CD14-positive monocyte (primary cell): ENCODE measurements at regions not wholly inside any gene's neighbourhood (a gene's known extent, or its start where the extent isn't known, plus 50 kb on each side); places are given as distances from the start of the nearest gene placed in this dataset.

Experiments used
- DNase-seq, 3 donors: peaks; one replicate each; pipeline ENCODE4 v3.0.0-alpha.2; 2011 to 2022
- H2AFZ ChIP-seq: 2 replicates; pipeline ENCODE4 v1.6.0; 2012; ENCODE audit warnings: mild to moderate bottlenecking, low read depth, low read length, inconsistent platforms; ENCODE audit not compliant: insufficient read depth, poor library complexity, severe bottlenecking
- H3K27ac ChIP-seq, 2 donors: 1 replicate in 1 of 2; 2 replicates in 1 of 2; pipeline ENCODE4 v1.5.1; 2012 to 2013; ENCODE audit warnings: low read length in 2 of 2, control low read depth in 1 of 2, inconsistent platforms in 1 of 2, low read depth in 1 of 2, mild to moderate bottlenecking in 1 of 2
- H3K27me3 ChIP-seq, 2 donors: one replicate each; pipeline versions ENCODE4 v1.6.0 to v1.6.1; 2011 to 2013; ENCODE audit warnings: low read length in 2 of 2; ENCODE audit not compliant: control insufficient read depth in 2 of 2, insufficient read depth in 2 of 2
- H3K36me3 ChIP-seq, 2 donors: replicated peaks in 1 of 2; 1 replicate in 1 of 2; 2 replicates in 1 of 2; pipeline versions ENCODE4 v1.5.1 to v1.6.1; 2012 to 2013; ENCODE audit warnings: low read length in 2 of 2, control low read depth in 1 of 2, inconsistent platforms in 1 of 2, mild to moderate bottlenecking in 1 of 2; ENCODE audit not compliant: insufficient read depth in 2 of 2, control insufficient read depth in 1 of 2
- H3K4me1 ChIP-seq, 2 donors: 1 replicate in 1 of 2; 2 replicates in 1 of 2; pipeline versions ENCODE4 v1.5.1 to v1.6.1; 2012 to 2013; ENCODE audit warnings: low read length in 2 of 2, control low read depth in 1 of 2, inconsistent platforms in 1 of 2, mild to moderate bottlenecking in 1 of 2, moderate library complexity in 1 of 2; ENCODE audit not compliant: insufficient read depth in 2 of 2, control insufficient read depth in 1 of 2
- H3K4me2 ChIP-seq: replicated peaks from 2 replicates; pipeline ENCODE3; 2012; ENCODE audit warnings: low read length, moderate library complexity, mild to moderate bottlenecking; ENCODE audit not compliant: poor library complexity, severe bottlenecking; ENCODE audit errors: extremely low read depth
- H3K4me3 ChIP-seq, 3 experiments: fragments of 200-600 bp in 1 of 3; sonication (generic) in 1 of 3; replicated peaks in 1 of 3; 1 replicate in 2 of 3; 2 replicates in 1 of 3; pipeline ENCODE4 v1.5.1; 2011 to 2013; ENCODE audit warnings: low read length in 3 of 3, mild to moderate bottlenecking in 3 of 3, control low read depth in 2 of 3, low read depth in 2 of 3, inconsistent platforms in 1 of 3, moderate library complexity in 1 of 3
- H3K79me2 ChIP-seq: 2 replicates; pipeline ENCODE4 v1.6.0; 2012; ENCODE audit warnings: mild to moderate bottlenecking, control low read depth, inconsistent platforms, low read length, moderate library complexity; ENCODE audit not compliant: insufficient read depth
- H3K9ac ChIP-seq: 2 replicates; pipeline ENCODE4 v1.6.0; 2017; ENCODE audit warnings: low read length, mild to moderate bottlenecking; ENCODE audit not compliant: insufficient read depth, poor library complexity, severe bottlenecking
- H3K9me3 ChIP-seq, 2 donors: replicated peaks in 1 of 2; 1 replicate in 1 of 2; 2 replicates in 1 of 2; pipeline versions ENCODE4 v1.5.1 to v1.6.1; 2012 to 2013; ENCODE audit warnings: low read length in 2 of 2, control low read depth in 1 of 2; ENCODE audit not compliant: control insufficient read depth in 1 of 2, insufficient read depth in 1 of 2
- H4K20me1 ChIP-seq: 2 replicates; pipeline ENCODE4 v1.6.0; 2012; ENCODE audit warnings: mild to moderate bottlenecking, low read length, control low read depth, moderate library complexity; ENCODE audit not compliant: insufficient read depth
- H3K27ac Mint-ChIP-seq, 7 donors: one replicate each; pipeline ENCODE4 v1.8.0; 2020; ENCODE audit warnings: mild to moderate bottlenecking in 7 of 7, mixed read lengths in 7 of 7, moderate library complexity in 6 of 7, inconsistent platforms in 2 of 7
- H3K27me3 Mint-ChIP-seq, 3 donors: one replicate each; pipeline ENCODE4 v1.8.0; 2021 to 2022; ENCODE audit warnings: low read depth in 3 of 3, mild to moderate bottlenecking in 3 of 3, mixed read lengths in 3 of 3, moderate library complexity in 3 of 3, inconsistent platforms in 1 of 3
- H3K36me3 Mint-ChIP-seq, 2 donors: one replicate each; pipeline ENCODE4 v1.8.0; 2020; ENCODE audit warnings: mixed read lengths in 2 of 2, inconsistent platforms in 1 of 2, mild to moderate bottlenecking in 1 of 2
- H3K4me1 Mint-ChIP-seq: one replicate; pipeline ENCODE4 v1.8.0; 2020; ENCODE audit warnings: mild to moderate bottlenecking, mixed read lengths
- H3K4me3 Mint-ChIP-seq, 2 donors: one replicate each; pipeline ENCODE4 v1.8.0; 2020; ENCODE audit warnings: mild to moderate bottlenecking in 2 of 2, mixed read lengths in 2 of 2, moderate library complexity in 1 of 2
- H3K9me3 Mint-ChIP-seq, 7 donors: one replicate each; pipeline ENCODE4 v1.8.0; 2020 to 2022; ENCODE audit warnings: mixed read lengths in 7 of 7, mild to moderate bottlenecking in 6 of 7, moderate library complexity in 6 of 7, inconsistent platforms in 2 of 7
- WGBS: methylation state at CpG from one replicate; pipeline ENCODE4 v1.1.5; 2013; ENCODE audit warnings: missing lambda C conversion rate; ENCODE audit not compliant: insufficient coverage; 5-methylcytosine and 5-hydroxymethylcytosine counted together
- intact Hi-C, 2 donors: fragments of 100-400 bp; cut with micrococcal nuclease; formaldehyde crosslinking; loops; one replicate each; pipeline versions ENCODE4 v1.15.0 to v1.15.1; 2023
- TF ChIP-seq, protein P1 (sequence below): fragments of 200-600 bp; IDR thresholded peaks from one replicate; pipeline ENCODE4 v1.8.0; 2022; ENCODE audit warnings: antibody characterized with exemption, mild to moderate bottlenecking

DNA sequence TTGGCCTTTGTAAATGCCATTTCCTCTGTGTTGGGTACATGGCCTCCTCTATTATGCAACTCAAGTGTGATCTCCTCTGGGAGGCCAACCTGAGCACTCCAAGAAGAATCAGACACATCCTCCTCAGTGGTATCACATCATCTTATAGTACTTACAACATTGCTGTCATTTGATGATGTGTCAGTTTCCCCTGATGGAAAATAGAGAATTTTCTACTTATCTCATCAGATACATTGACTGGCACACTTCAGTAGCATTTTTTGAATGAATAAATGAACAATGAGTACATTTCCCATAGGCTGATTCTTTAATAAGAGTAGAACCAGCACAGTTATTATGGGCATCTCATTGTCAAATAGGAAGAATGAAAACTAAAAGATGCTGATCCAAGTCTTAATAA, 86.6 kb upstream of the NXPH2 start:
- TF ChIP-seq, protein P1, sequence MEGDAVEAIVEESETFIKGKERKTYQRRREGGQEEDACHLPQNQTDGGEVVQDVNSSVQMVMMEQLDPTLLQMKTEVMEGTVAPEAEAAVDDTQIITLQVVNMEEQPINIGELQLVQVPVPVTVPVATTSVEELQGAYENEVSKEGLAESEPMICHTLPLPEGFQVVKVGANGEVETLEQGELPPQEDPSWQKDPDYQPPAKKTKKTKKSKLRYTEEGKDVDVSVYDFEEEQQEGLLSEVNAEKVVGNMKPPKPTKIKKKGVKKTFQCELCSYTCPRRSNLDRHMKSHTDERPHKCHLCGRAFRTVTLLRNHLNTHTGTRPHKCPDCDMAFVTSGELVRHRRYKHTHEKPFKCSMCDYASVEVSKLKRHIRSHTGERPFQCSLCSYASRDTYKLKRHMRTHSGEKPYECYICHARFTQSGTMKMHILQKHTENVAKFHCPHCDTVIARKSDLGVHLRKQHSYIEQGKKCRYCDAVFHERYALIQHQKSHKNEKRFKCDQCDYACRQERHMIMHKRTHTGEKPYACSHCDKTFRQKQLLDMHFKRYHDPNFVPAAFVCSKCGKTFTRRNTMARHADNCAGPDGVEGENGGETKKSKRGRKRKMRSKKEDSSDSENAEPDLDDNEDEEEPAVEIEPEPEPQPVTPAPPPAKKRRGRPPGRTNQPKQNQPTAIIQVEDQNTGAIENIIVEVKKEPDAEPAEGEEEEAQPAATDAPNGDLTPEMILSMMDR, result no peak
- Mint-ChIP-seq H3K4me1 (no peaks in the 10 kb centered on the region), H3K9me3 (peaks cover 0 to 5% (median 3%) of the 10 kb centered on the region in 7 donors), H3K27me3 (no peaks in the 10 kb centered on the region), H3K27ac (no peak overlapping the region), H3K36me3 (no peaks in the 10 kb centered on the region), H3K4me3 (no peak overlapping the region)
- H3K4me3 ChIP-seq, result no peak overlapping the region
- H3K4me2 ChIP-seq, result no peak overlapping the region
- intact Hi-C loops, result no loop called here
- H3K27ac ChIP-seq, result no peak overlapping the region
- no peaks in the 10 kb centered on the region for H3K27me3 ChIP-seq
- H3K79me2 ChIP-seq, result no peaks in the 10 kb centered on the region
- no peaks in the 10 kb centered on the region for H3K4me1 ChIP-seq
- no peak for DNase-seq
- no peaks in the 10 kb centered on the region for H3K36me3 ChIP-seq
- H4K20me1 ChIP-seq, result no peaks in the 10 kb centered on the region
- no peaks in the 10 kb centered on the region for H3K9me3 ChIP-seq
- no peak overlapping the region for H3K9ac ChIP-seq
- no peak overlapping the region for H2AFZ ChIP-seq

DNA sequence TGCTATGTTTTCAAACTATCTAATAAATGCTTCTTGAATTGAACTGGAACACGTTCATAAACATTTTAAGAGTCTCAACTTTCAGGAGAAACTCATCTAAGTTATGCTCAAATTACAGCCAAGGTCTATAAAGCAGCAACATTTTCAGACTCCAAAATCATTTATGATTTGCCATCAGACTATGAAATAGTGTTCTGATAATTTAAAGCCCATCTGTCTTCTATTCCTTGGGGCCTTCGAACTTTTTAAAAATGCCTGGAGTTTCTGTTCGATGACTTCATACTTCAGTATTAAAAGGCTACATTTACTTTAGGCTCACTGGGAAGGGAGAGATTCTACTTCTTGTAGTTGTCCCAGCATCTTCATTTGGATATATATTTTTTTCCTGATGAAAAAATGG, 73.6 kb upstream of the NXPH2 start:
- Histone ChIP-seq H2AFZ (no peak overlapping the region), H3K27ac (no peak overlapping the region), H3K27me3 (no peaks in the 10 kb centered on the region), H3K9me3 (peaks cover 0 to 3% of the 10 kb centered on the region in 2 donors), H3K4me1 (no peaks in the 10 kb centered on the region), H3K4me3 (no peak overlapping the region), H3K4me2 (no peak overlapping the region), H3K9ac (no peak overlapping the region), H3K36me3 (no peaks in the 10 kb centered on the region), H3K79me2 (no peaks in the 10 kb centered on the region), H4K20me1 (no peaks in the 10 kb centered on the region)
- peaks cover 0 to 5% (median 2%) of the 10 kb centered on the region in 7 donors for H3K9me3 Mint-ChIP-seq
- intact Hi-C loops, result no loop called here
- H3K4me1 Mint-ChIP-seq, result no peaks in the 10 kb centered on the region
- DNase-seq, result no peak
- no peak overlapping the region for H3K27ac Mint-ChIP-seq
- no peak overlapping the region for H3K4me3 Mint-ChIP-seq
- 88% methylated on average over 1 of the region's 3 CpGs for WGBS
- TF ChIP-seq, protein P1, result no peak
- H3K27me3 Mint-ChIP-seq, result no peaks in the 10 kb centered on the region
- no peaks in the 10 kb centered on the region for H3K36me3 Mint-ChIP-seq
